ENCODE measurements at regions not wholly inside any gene's neighbourhood (a gene's known extent, or its start where the extent isn't known, plus 50 kb on each side); places are given as distances from the start of the nearest gene placed in this dataset.
"Not testable (repeated sequence)": the region's sequence is repeated elsewhere in the genome, so short reads cannot be mapped to it uniquely, and the experiment has no call there.

DNA sequence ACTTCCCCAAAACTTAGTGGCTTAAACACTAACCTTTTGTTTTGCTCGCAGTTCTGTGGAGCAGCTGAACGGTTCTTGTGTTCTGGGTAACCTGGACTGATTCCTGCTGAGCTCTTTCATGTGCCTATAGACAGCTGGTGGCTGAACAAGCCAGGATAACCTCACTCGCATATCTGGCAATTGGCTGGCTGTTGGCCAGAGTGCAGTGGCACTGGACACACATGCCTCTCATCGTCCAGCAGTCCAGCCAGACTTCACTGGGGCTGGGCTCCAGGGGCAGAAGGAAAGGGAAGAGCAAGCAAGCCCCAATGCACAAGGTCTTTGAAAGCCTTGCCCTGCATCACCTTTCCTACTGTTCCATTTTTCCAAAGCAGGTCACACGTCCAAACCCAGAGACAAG lies 53.6 kb upstream of the GATA2 start:
- CTCF ChIA-PET, result no interaction called here
- Mint-ChIP-seq H3K4me3 (ENCODE audit: unreplicated experiment) (no peak overlapping the region), H3K27me3 (ENCODE audit: insufficient read depth, unreplicated experiment) (peaks cover 8% of the 10 kb centered on the region), H3K9me3 (ENCODE audit: unreplicated experiment) (no peaks in the 10 kb centered on the region), H3K4me1 (ENCODE audit: insufficient read depth, unreplicated experiment) (peaks cover 8% of the 10 kb centered on the region), H3K27ac (ENCODE audit: low read depth, unreplicated experiment) (no peak overlapping the region), H3K36me3 (ENCODE audit: insufficient read depth, unreplicated experiment) (no peaks in the 10 kb centered on the region)
- TF ChIP-seq, protein P1, sequence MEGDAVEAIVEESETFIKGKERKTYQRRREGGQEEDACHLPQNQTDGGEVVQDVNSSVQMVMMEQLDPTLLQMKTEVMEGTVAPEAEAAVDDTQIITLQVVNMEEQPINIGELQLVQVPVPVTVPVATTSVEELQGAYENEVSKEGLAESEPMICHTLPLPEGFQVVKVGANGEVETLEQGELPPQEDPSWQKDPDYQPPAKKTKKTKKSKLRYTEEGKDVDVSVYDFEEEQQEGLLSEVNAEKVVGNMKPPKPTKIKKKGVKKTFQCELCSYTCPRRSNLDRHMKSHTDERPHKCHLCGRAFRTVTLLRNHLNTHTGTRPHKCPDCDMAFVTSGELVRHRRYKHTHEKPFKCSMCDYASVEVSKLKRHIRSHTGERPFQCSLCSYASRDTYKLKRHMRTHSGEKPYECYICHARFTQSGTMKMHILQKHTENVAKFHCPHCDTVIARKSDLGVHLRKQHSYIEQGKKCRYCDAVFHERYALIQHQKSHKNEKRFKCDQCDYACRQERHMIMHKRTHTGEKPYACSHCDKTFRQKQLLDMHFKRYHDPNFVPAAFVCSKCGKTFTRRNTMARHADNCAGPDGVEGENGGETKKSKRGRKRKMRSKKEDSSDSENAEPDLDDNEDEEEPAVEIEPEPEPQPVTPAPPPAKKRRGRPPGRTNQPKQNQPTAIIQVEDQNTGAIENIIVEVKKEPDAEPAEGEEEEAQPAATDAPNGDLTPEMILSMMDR (IDR thresholded peaks at IDR 0.05; ENCODE audit: unreplicated experiment), result no peak
- DNase-seq (ENCODE audit: unreplicated experiment), result no peak
- intact Hi-C loops (cut with micrococcal nuclease), result no loop called here
- no TSS peak for BruUV-seq (replicated peaks)
- POLR2A ChIA-PET, result no interaction called here

DNA sequence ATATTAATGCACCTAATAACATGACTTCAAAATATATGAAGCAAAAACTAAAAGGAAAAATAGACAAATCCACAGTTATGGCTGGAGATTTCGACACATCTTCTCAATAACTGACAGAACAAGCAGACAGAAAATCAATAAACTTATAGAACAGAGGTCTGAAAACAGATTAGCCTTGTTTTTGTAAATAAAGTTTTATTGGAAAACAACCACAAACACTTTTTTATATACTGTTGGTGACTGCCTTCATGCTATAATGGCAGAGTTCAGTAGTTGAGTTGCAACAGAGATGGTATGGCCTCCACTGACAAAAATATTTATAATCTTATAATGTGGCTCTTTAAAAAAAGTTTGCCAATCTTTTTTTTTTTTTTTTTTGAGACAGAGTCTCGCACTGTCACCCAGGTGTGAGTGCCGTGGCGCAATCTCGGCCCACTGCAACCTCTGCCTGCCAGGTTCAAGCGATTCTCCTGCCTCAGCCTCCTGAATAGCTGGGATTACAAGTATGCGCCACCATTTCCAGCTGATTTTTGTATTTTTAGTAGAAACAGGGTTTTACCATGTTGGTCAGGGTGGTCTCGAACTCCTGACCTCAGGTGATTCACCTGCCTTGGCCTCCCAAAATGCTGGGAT lies 52.2 kb upstream of the GATA2 start:
- Mint-ChIP-seq H3K4me3 (ENCODE audit: unreplicated experiment) (no peak overlapping the region), H3K27me3 (ENCODE audit: insufficient read depth, unreplicated experiment) (peaks cover 13% of the 10 kb centered on the region), H3K4me1 (ENCODE audit: insufficient read depth, unreplicated experiment) (peaks cover 8% of the 10 kb centered on the region), H3K27ac (ENCODE audit: low read depth, unreplicated experiment) (no peak overlapping the region), H3K9me3 (ENCODE audit: unreplicated experiment) (no peaks in the 10 kb centered on the region), H3K36me3 (ENCODE audit: insufficient read depth, unreplicated experiment) (no peaks in the 10 kb centered on the region)
- CTCF ChIA-PET, result interaction anchor here (0.7 kb wide), 1 partner anchor 458 kb away, joined by 4 read pairs; no protein-coding TSS in a partner anchor
- POLR2A ChIA-PET, result no interaction called here
- no TSS peak for BruUV-seq (replicated peaks)
- no peak for DNase-seq (ENCODE audit: unreplicated experiment)
- TF ChIP-seq, protein P1 (IDR thresholded peaks at IDR 0.05; ENCODE audit: unreplicated experiment), result no peak
- intact Hi-C loops (cut with micrococcal nuclease), result no loop called here

DNA sequence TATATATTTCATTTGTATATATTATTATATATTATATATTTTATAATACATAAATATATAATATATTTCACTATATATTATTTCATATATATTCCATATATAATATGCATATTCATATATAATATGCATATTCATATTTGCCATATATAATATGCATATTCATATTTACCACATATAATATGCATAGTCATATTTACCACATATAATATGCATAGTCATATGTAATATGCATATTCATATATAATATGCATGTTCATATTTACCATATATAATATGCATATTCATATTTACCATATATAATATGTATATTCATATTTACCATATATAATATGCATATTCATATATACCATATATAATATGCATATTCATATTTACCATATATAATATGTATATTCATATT lies 51.2 kb upstream of the GATA2 start:
- intact Hi-C loops (cut with micrococcal nuclease), result no loop called here
- no peaks in the 10 kb centered on the region for H3K36me3 Mint-ChIP-seq (ENCODE audit: insufficient read depth, unreplicated experiment)
- no peak for DNase-seq (ENCODE audit: unreplicated experiment)
- POLR2A ChIA-PET, result no interaction called here
- BruUV-seq (replicated peaks), result no TSS peak
- CTCF ChIA-PET, result interaction anchor here (0.5 to 1.2 kb wide), 2 partner anchors 12 to 111 kb away, joined by 3 to 4 read pairs; no protein-coding TSS in a partner anchor
- no peaks in the 10 kb centered on the region for H3K9me3 Mint-ChIP-seq (ENCODE audit: unreplicated experiment)
- TF ChIP-seq, protein P1 (IDR thresholded peaks at IDR 0.05; ENCODE audit: unreplicated experiment), result no peak
- H3K4me1 Mint-ChIP-seq (ENCODE audit: insufficient read depth, unreplicated experiment), result peaks cover 5% of the 10 kb centered on the region
- H3K27ac Mint-ChIP-seq (ENCODE audit: low read depth, unreplicated experiment), result no peak overlapping the region
- peaks cover 23% of the 10 kb centered on the region for H3K27me3 Mint-ChIP-seq (ENCODE audit: insufficient read depth, unreplicated experiment)
- H3K4me3 Mint-ChIP-seq (ENCODE audit: unreplicated experiment), result no peak overlapping the region

DNA sequence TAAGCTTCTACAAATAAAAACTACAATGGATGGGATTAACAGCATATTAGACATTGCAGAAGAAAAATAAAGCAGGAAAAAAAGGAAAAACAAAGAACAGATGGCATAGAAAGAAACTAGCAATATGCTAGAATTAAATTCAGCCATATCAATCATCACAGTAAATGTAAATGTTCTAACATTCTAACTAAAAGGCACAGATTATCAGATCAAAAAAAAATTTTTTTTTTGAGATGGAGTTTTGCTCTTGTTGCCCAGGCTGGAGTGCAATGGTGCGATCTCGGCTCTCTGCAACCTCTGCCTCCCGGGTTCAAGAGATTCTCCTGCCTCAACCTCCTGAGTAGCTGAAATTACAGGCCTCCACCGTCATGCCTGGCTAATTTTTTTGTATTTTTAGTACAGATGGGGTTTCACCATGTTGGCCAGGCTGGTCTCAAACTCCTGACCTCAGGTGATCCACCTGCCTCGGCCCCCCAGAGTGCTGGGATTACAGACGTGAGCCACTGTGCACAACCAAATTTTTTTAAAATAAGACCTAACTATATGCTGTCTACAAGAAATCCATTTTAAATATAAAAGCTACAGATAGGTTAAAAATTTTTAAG lies 50.7 kb upstream of the GATA2 start:
- BruUV-seq (replicated peaks); H3K36me3 Mint-ChIP-seq (ENCODE audit: insufficient read depth, unreplicated experiment); H3K9me3 Mint-ChIP-seq (ENCODE audit: unreplicated experiment); H3K4me3 Mint-ChIP-seq (ENCODE audit: unreplicated experiment); intact Hi-C loops (cut with micrococcal nuclease); H3K4me1 Mint-ChIP-seq (ENCODE audit: insufficient read depth, unreplicated experiment); DNase-seq (ENCODE audit: unreplicated experiment); H3K27ac Mint-ChIP-seq (ENCODE audit: low read depth, unreplicated experiment); POLR2A ChIA-PET: not testable (repeated sequence)
- peaks cover 27% of the 10 kb centered on the region for H3K27me3 Mint-ChIP-seq (ENCODE audit: insufficient read depth, unreplicated experiment)
- CTCF ChIA-PET, result interaction anchor here (0.5 to 1.2 kb wide), 3 partner anchors 12 to 111 kb away, joined by 3 to 4 read pairs (median 3); no protein-coding TSS in a partner anchor
